ENCODE measurements at regions not wholly inside any gene's neighbourhood (a gene's known extent, or its start where the extent isn't known, plus 50 kb on each side); places are given as distances from the start of the nearest gene placed in this dataset.

GRCh38 chr22:48892578-48893287 lies 934.9 kb downstream of the BRD1 start:
- TF ChIP-seq EZH2 (optimal IDR thresholded peaks at IDR 0.05; ENCODE audit: low read depth, low read length) (no peak), CTCF (IDR thresholded peaks at IDR 0.05; ENCODE audit: low read length) (no peak), EZH2phosphoT487 (IDR thresholded peaks at IDR 0.05; ENCODE audit: low read length) (no peak)
- Histone ChIP-seq H3K4me3 (ENCODE audit: low read length) (no peak overlapping the region), H3K36me3 (replicated peaks; ENCODE audit: insufficient read depth, low read length) (no peaks in the 10 kb centered on the region), H3K4me1 (ENCODE audit: low read length) (no peaks in the 10 kb centered on the region), H4K20me1 (ENCODE audit: insufficient read depth, low read length) (no peaks in the 10 kb centered on the region), H3K9me3 (replicated peaks; ENCODE audit: insufficient read depth, low read length) (no peaks in the 10 kb centered on the region), H3K9me2 (replicated peaks; ENCODE audit: insufficient read depth, low read length) (no peaks in the 10 kb centered on the region), H3K79me2 (ENCODE audit: low read length) (no peaks in the 10 kb centered on the region), H3F3A (ENCODE audit: insufficient read depth, low read length) (no peaks in the 10 kb centered on the region), H3K27me3 (replicated peaks; ENCODE audit: insufficient read depth, low read length) (peaks cover 96% of the 10 kb centered on the region), H2AFZ (ENCODE audit: low read length) (no peak overlapping the region), H3K9ac (ENCODE audit: low read length) (no peak overlapping the region), H3K4me2 (ENCODE audit: low read depth, low read length) (no peak overlapping the region), H3K27ac (ENCODE audit: low read length) (no peak overlapping the region)
- no peak for DNase-seq

GRCh38 chr22:48891688-48892577 lies 935.7 kb downstream of the BRD1 start:
- Histone ChIP-seq H3K9me3 (replicated peaks; ENCODE audit: insufficient read depth, low read length) (no peaks in the 10 kb centered on the region), H3K4me2 (ENCODE audit: low read depth, low read length) (no peak overlapping the region), H2AFZ (ENCODE audit: low read length) (no peak overlapping the region), H3K9me2 (replicated peaks; ENCODE audit: insufficient read depth, low read length) (no peaks in the 10 kb centered on the region), H3K27ac (ENCODE audit: low read length) (no peak overlapping the region), H3F3A (ENCODE audit: insufficient read depth, low read length) (no peaks in the 10 kb centered on the region), H3K27me3 (replicated peaks; ENCODE audit: insufficient read depth, low read length) (peaks cover 93% of the 10 kb centered on the region), H4K20me1 (ENCODE audit: insufficient read depth, low read length) (no peaks in the 10 kb centered on the region), H3K79me2 (ENCODE audit: low read length) (no peaks in the 10 kb centered on the region), H3K9ac (ENCODE audit: low read length) (no peak overlapping the region), H3K4me3 (ENCODE audit: low read length) (no peak overlapping the region), H3K4me1 (ENCODE audit: low read length) (no peaks in the 10 kb centered on the region), H3K36me3 (replicated peaks; ENCODE audit: insufficient read depth, low read length) (no peaks in the 10 kb centered on the region)
- no peak for TF ChIP-seq EZH2phosphoT487 (IDR thresholded peaks at IDR 0.05; ENCODE audit: low read length)
- no peak for DNase-seq

GRCh38 chr22:48890693-48891554 lies 936.7 kb downstream of the BRD1 start:
- no peak overlapping the region for H3K4me3 ChIP-seq (ENCODE audit: low read length)
- H3K27ac ChIP-seq (ENCODE audit: low read length) = no peak overlapping the region
- no peaks in the 10 kb centered on the region for H3K36me3 ChIP-seq (replicated peaks; ENCODE audit: insufficient read depth, low read length)
- H2AFZ ChIP-seq (ENCODE audit: low read length) = no peak overlapping the region
- H3K4me1 ChIP-seq (ENCODE audit: low read length) = no peaks in the 10 kb centered on the region
- H4K20me1 ChIP-seq (ENCODE audit: insufficient read depth, low read length) = no peaks in the 10 kb centered on the region
- no peak for TF ChIP-seq CTCF (IDR thresholded peaks at IDR 0.05; ENCODE audit: low read length)
- TF ChIP-seq EZH2phosphoT487 (IDR thresholded peaks at IDR 0.05; ENCODE audit: low read length) = no peak
- no peak for TF ChIP-seq EZH2 (optimal IDR thresholded peaks at IDR 0.05; ENCODE audit: low read depth, low read length)
- no peak overlapping the region for H3K9ac ChIP-seq (ENCODE audit: low read length)
- H3F3A ChIP-seq (ENCODE audit: insufficient read depth, low read length) = no peaks in the 10 kb centered on the region
- H3K9me3 ChIP-seq (replicated peaks; ENCODE audit: insufficient read depth, low read length) = no peaks in the 10 kb centered on the region
- H3K4me2 ChIP-seq (ENCODE audit: low read depth, low read length) = no peak overlapping the region
- H3K79me2 ChIP-seq (ENCODE audit: low read length) = no peaks in the 10 kb centered on the region
- no peaks in the 10 kb centered on the region for H3K9me2 ChIP-seq (replicated peaks; ENCODE audit: insufficient read depth, low read length)
- H3K27me3 ChIP-seq (replicated peaks; ENCODE audit: insufficient read depth, low read length) = peaks cover 95% of the 10 kb centered on the region
- DNase-seq = no peak

Data from MM.1S (cell line).